OCI-LY1 (cell line): ENCODE measurements at regions not wholly inside any gene's neighbourhood (a gene's known extent, or its start where the extent isn't known, plus 50 kb on each side); places are given as distances from the start of the nearest gene placed in this dataset.

Experiments
- CTCF ChIP-seq: fragments of 200-600 bp; sonication (generic), shearing (Covaris generic); IDR thresholded peaks from 2 replicates; pipeline ENCODE4 v1.5.1; 2017; ENCODE audit warnings: mild to moderate bottlenecking, antibody characterized with exemption, low read length, moderate library complexity, mixed read lengths
- EZH2 ChIP-seq: fragments of 200-600 bp; sonication (generic), shearing (Covaris generic); IDR thresholded peaks from 2 replicates; pipeline ENCODE4 v1.8.0; 2017; ENCODE audit warnings: borderline replicate concordance, mixed run types, mild to moderate bottlenecking, antibody characterized with exemption, low read length, moderate library complexity, mixed read lengths

- TF ChIP-seq CTCF (no peak), EZH2 (no peak)
Measured at GRCh38 chr11:71109186-71109585, 143.2 kb downstream of the SHANK2 start.
